WI38 (cell line): ENCODE measurements at regions not wholly inside any gene's neighbourhood (a gene's known extent, or its start where the extent isn't known, plus 50 kb on each side); places are given as distances from the start of the nearest gene placed in this dataset.

Experiments
- H3K4me3 ChIP-seq: 2 replicates; pipeline ENCODE4 v1.5.1; 2011; ENCODE audit warnings: low read depth, mild to moderate bottlenecking, control low read depth, low read length
- CTCF ChIP-seq: IDR thresholded peaks from 2 replicates; pipeline ENCODE4 v1.5.1; 2012; ENCODE audit warnings: low read depth, mild to moderate bottlenecking, control low read depth, low read length

- no peak overlapping the region for H3K4me3 ChIP-seq
- TF ChIP-seq CTCF = no peak
These were observed 290.9 kb downstream of the LPIN1 start for GRCh38 chr2:12037301-12037700.

- TF ChIP-seq CTCF = no peak
- no peak overlapping the region for H3K4me3 ChIP-seq
These were observed 294.8 kb downstream of the LPIN1 start for GRCh38 chr2:12041236-12041635.

GRCh38 chr2:12043131-12043530 is 296.7 kb downstream of the LPIN1 start:
- H3K4me3 ChIP-seq = no peak overlapping the region
- TF ChIP-seq CTCF = no peak

- no peak overlapping the region for H3K4me3 ChIP-seq
- TF ChIP-seq CTCF = no peak
These were observed 298.4 kb downstream of the LPIN1 start for GRCh38 chr2:12044857-12045256.

- no peak overlapping the region for H3K4me3 ChIP-seq
- TF ChIP-seq CTCF = no peak
These were observed 299.4 kb downstream of the LPIN1 start for GRCh38 chr2:12045864-12046291.

GRCh38 chr2:12046641-12047040 is 300.2 kb downstream of the LPIN1 start:
- TF ChIP-seq CTCF = no peak
- H3K4me3 ChIP-seq = no peak overlapping the region

- no peak overlapping the region for H3K4me3 ChIP-seq
- TF ChIP-seq CTCF = no peak
These were observed 301.3 kb downstream of the LPIN1 start for GRCh38 chr2:12047761-12048160.

GRCh38 chr2:12048550-12048949 is 302.1 kb downstream of the LPIN1 start:
- no peak overlapping the region for H3K4me3 ChIP-seq
- no peak for TF ChIP-seq CTCF
